GM12865 (cell line): ENCODE measurements at regions not wholly inside any gene's neighbourhood (a gene's known extent, or its start where the extent isn't known, plus 50 kb on each side); places are given as distances from the start of the nearest gene placed in this dataset.

Experiments
- DNase-seq: peaks from one replicate; pipeline ENCODE4 v3.0.0; 2010; ENCODE audit warnings: low read depth
- H3K4me3 ChIP-seq: 2 replicates; pipeline ENCODE4 v1.5.1; 2011; ENCODE audit warnings: mild to moderate bottlenecking, low read depth, low read length, control low read depth
- CTCF ChIP-seq: IDR thresholded peaks from 2 replicates; pipeline ENCODE4 v1.5.1; 2011; ENCODE audit warnings: low read length, control low read depth, low read depth, inconsistent platforms; ENCODE audit not compliant: insufficient read depth; ENCODE audit errors: missing control alignments

- no peak for DNase-seq
- no peak overlapping the region for H3K4me3 ChIP-seq
- no peak for TF ChIP-seq CTCF
Measured at GRCh38 chr6:114467931-114468330, 125.1 kb upstream of the HS3ST5 start.

GRCh38 chr6:114465511-114465910 lies 122.7 kb upstream of the HS3ST5 start:
- DNase-seq, result no peak
- no peak overlapping the region for H3K4me3 ChIP-seq
- no peak for TF ChIP-seq CTCF

- no peak overlapping the region for H3K4me3 ChIP-seq
- TF ChIP-seq CTCF, result no peak
- DNase-seq, result no peak
Measured at GRCh38 chr6:114453737-114454276, 111.0 kb upstream of the HS3ST5 start.

- DNase-seq, result no peak
- no peak for TF ChIP-seq CTCF
- H3K4me3 ChIP-seq, result no peak overlapping the region
Measured at GRCh38 chr6:114452785-114453401, 110.1 kb upstream of the HS3ST5 start.

GRCh38 chr6:114450631-114451030 lies 107.8 kb upstream of the HS3ST5 start:
- no peak overlapping the region for H3K4me3 ChIP-seq
- no peak for DNase-seq
- no peak for TF ChIP-seq CTCF

- no peak for TF ChIP-seq CTCF
- no peak overlapping the region for H3K4me3 ChIP-seq
- DNase-seq, result no peak
Measured at GRCh38 chr6:114449659-114450058, 106.8 kb upstream of the HS3ST5 start.

GRCh38 chr6:114446342-114446741 lies 103.5 kb upstream of the HS3ST5 start:
- no peak for DNase-seq
- no peak for TF ChIP-seq CTCF
- no peak overlapping the region for H3K4me3 ChIP-seq
